KG1 (cell line): ENCODE measurements at regions not wholly inside any gene's neighbourhood (a gene's known extent, or its start where the extent isn't known, plus 50 kb on each side); places are given as distances from the start of the nearest gene placed in this dataset.

Source experiments
- DNase-seq: peaks from one replicate; lab custom pipeline; 2025; lab: John Stamatoyannopoulos, UW

GRCh38 chr16:79444572-79444971 lies 156.0 kb downstream of the MAF start:
- DNase-seq = no peak

DNA sequence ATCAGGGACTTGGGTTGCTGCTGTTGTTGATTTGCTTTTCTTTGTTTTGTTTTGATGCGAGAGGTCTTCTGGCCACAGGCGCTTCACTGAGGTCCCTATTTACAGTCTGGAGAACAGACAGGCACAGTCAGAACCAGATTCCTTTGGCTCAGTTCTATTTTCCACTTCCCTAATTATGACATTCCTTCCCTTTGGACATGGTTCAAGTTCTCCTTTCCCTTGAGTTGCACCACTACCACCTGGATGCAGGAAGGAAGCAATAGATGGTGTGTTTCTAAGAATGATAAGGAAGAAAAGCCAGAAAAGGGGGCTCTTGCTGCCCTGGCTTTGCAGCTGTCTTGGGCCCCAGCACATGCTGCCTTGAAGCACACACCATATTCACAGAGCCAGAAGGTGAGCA lies 160.6 kb downstream of the MAF start:
- DNase-seq = no peak

- DNase-seq = no peak
These were observed 162.5 kb downstream of the MAF start for GRCh38 chr16:79437764-79438751.

- DNase-seq = no peak
These were observed 163.7 kb downstream of the MAF start for GRCh38 chr16:79436885-79437284.

- DNase-seq = no peak
These were observed 165.8 kb downstream of the MAF start for GRCh38 chr16:79434771-79435170.

DNA sequence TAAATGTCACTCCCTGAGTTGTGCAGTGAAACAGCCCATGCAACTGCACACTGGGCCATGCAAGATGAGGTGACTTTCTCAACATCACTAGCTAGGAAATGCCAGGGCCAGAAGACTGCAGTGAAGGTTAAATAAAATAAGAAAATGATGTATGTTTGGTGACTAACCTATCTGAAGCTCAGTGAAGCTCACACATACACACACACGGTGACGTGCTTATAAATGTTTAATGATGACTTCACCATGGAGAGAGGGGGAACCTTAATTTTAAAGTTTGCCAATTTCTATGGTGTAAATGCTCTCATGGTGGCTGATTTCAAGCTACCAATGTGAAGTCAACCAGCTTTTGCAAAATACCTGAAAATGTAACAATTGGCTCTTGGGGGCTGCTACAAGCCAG lies 166.4 kb downstream of the MAF start:
- no peak for DNase-seq

DNA sequence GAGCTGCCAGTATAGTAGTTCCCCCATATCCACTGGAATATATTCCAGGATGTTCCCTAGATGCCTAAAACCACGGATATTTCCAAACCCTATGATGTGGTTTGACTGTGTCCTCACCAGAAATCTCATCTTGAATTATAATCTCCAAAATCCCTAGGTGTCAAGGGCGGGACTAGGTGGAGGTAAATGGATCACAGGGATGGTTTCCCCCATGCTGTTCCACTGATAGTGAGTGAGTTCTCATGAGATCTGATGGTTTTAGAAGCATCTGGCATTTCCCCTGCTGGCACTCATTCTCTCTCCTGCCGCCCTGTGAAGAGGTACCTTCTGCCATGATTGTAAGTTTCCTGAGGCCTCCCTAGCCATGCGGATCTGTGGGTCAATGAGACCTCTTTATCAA lies 168.6 kb downstream of the MAF start:
- no peak for DNase-seq

DNA sequence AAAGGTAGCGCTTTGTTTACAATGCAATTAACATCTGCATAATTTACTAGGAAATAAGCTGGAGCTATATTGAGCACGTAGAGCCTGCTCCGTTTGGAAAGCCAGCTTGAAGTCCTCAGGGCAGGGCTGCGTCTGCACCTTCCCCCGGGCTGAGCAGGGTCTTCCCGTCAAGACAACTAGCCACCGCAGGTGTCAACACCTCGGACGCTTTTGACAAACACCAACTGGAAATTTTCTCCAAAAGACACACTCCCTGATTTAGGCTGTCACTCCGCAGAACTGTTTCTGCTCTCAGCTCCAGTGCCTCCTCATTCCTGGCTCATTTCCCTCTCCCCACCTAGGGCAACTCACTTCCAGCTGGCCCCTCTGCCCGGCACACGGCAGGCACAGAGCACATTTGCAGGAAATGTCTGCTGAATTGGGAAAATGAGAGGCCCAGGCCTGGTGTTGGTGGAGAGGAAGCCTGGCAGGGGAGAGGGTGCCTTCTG lies 170.3 kb downstream of the MAF start:
- DNase-seq = no peak

- no peak for DNase-seq
These were observed 171.0 kb downstream of the MAF start for GRCh38 chr16:79429381-79430190.

DNA sequence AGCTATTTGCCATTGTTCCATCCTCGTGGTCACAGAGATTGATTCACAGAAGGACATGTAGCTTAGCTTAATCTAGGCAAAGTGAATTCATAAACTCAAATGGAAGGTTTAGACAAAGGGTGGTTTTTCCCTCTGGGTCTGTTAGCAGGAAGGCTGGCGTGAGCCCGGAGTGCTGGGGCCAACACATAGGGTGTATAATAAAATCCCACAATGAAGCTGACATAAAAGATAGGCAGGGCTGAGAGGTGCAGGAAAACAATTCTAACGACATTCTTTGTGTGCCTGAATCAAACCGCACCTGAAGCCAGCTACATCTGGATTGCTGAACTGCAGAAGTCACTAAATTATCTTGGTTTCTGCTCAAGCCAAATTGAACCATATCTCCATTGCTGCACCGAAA lies 173.9 kb downstream of the MAF start:
- DNase-seq = no peak

- DNase-seq = no peak
These were observed 178.5 kb downstream of the MAF start for GRCh38 chr16:79422064-79422463.

DNA sequence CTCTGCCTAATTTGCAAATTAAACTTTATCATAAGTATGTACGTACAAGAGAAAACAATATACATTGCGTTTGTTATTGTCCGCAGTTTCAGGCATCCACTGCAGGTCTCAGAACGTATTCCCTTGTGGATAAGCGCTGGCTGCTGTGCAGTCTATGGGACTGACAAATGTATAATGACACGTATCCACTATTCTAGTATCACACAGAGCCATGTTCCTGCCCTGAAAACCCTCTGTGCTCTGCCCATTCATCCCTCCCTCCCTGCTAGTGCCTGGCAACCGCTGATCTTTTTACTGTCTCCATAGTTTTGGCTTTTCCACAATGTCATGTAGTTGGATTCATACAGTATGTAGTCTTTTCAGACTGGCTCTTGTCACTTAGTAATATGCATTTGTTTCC lies 179.4 kb downstream of the MAF start:
- no peak for DNase-seq

- no peak for DNase-seq
These were observed 180.0 kb downstream of the MAF start for GRCh38 chr16:79420493-79420892.

GRCh38 chr16:79419148-79419547 lies 181.4 kb downstream of the MAF start:
- no peak for DNase-seq

DNA sequence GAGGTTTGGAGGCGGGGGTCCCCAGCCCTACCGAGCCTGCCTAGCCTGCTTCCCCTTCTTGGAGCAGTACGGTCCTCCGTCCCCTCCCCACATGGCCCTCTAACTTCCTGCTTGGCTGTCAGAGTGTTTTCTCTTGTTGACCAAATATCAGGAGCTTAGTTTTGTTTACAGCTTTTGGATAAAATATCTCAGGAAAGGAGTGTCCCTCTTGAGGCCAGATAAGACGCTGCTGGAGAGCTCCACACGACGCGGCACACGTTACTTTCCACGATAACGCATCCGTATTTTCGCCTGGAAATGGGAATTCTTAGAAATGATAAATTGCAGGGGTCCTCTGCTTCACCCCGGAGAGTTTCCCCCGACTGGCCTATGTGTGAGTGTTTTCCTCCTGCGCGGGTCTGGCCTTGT lies 182.9 kb downstream of the MAF start:
- no peak for DNase-seq

DNA sequence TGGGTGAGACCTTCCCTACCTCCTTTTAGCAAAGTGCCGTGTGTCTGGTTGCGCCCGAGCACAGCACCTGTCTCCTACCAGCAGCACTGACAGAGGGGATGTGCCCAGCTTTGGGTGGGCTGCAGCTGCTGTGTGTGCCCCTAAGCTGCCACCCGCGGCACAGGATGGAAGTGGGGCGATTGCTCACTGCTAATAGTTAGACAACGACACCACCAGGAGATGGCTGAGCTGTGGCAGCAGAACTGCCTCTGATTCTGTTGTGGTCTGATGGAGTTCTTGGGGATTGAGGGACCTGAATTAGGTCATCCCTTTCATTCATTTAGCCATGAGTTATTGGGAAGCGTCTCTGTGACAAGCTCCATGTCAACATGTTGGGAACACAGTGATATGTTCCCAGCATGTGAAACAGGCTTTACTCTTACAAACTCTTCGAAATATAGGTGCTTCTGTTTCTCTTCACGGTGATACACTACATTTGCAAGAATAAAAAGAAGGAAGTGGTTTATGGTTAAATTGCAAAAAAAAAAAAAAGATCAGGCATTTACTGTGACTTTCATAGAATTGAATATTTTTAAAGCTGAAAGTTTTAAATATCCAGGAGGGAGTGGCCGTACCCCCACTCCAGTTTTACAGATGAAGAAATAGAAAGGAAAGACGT lies 184.4 kb downstream of the MAF start:
- DNase-seq = no peak

GRCh38 chr16:79412783-79413225 lies 187.7 kb downstream of the MAF start:
- DNase-seq = no peak

DNA sequence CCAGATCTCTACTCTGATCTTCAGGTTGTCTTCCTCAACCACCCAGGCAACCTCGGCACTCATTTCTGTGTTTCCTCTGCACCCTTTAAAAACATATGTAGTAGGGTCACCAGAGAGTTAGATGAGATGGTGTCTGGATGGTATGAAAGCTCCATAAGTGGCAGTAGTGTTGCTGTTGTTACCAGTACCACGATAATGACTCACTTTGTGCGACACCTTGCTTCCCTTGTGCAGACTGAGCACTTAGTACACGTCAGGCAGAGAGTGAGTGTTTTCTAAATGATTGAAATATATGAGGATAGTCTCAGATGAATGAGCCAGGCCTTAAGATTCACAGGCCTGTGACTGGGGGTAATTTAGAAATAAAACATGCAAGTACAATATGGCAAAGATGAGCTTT lies 188.7 kb downstream of the MAF start:
- DNase-seq = no peak

DNA sequence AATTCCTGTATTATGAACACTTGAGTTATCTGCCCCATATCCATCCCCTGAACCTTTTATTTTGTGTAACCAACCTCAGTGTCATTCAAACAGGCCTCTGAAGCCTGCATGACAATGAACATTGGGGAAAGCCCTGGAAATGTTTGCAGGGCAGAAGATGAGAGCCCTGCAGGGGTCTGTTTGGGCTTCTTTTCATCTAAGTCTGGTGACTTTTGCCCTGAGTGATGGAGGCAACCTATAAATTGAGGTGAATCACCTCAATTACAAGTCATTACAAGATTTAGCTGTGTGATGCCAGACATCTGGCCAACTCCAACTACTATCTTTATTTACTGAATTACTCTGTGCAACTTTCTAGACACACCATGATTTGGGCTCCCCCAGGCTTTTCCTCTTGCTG lies 189.2 kb downstream of the MAF start:
- no peak for DNase-seq

DNA sequence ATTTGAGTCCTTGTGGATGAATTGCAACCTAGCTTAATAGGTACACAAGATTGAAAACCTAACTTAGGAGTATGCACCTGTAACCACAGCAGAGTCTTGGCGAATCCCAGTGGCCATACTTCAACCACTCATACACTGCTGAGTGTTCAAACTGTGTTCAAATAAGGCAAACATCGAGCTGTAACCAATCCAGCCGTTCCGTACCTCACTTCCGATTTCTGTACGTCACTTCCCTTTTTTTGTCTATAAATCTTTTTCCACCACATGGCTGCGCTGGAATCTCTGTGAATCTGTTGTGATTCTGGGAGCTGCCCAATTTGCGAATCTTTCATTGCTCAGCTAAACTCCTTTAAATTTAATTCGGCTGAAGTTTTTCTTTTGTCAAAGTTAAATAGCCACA lies 190.6 kb downstream of the MAF start:
- DNase-seq = no peak

DNA sequence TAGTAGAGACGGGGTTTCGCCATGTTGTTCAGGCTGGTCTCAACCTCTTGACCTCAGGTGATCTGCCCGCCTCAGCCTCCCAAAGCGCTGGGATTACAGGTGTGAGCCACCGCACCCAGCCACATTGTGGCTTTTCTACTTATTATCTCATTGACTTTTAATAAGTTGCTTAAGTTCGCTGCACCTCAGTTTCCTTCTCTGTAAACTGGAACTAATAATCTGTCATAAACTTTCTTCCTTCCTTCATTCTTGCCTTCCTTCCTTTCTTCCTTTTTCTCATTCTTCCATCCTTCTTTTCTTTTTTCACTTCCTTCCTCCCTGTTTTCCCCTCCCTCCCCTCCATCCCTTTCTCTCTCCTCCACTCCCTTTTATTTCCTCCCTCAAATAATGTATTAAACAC lies 192.2 kb downstream of the MAF start:
- no peak for DNase-seq

GRCh38 chr16:79407461-79408135 lies 192.9 kb downstream of the MAF start:
- DNase-seq = no peak
